Breast epithelium (tissue), 3 donors: ENCODE measurements at regions not wholly inside any gene's neighbourhood (a gene's known extent, or its start where the extent isn't known, plus 50 kb on each side); places are given as distances from the start of the nearest gene placed in this dataset.

Source experiments
- CTCF ChIP-seq, 3 donors: fragments of 450-650 bp; IDR thresholded peaks; one replicate each; pipeline ENCODE4 v1.5.1; 2016 to 2017; ENCODE audit warnings: antibody characterized with exemption in 3 of 3, mild to moderate bottlenecking in 3 of 3, moderate library complexity in 3 of 3
- POLR2A ChIP-seq: fragments of 450-650 bp; IDR thresholded peaks from one replicate; pipeline ENCODE4 v1.6.1; 2016; ENCODE audit warnings: antibody characterized with exemption, mild to moderate bottlenecking, moderate library complexity
- POLR2AphosphoS5 ChIP-seq, 3 donors: sonication (generic); formaldehyde crosslinking; IDR thresholded peaks; one replicate each; pipeline ENCODE4 v1.6.1; 2017; ENCODE audit warnings: antibody characterized with exemption in 3 of 3

- TF ChIP-seq CTCF (IDR thresholded peaks at IDR 0.05) (no peak), POLR2A (no peak), POLR2AphosphoS5 (IDR thresholded peaks at IDR 0.05) (no peak)
Measured at GRCh38 chr1:58338081-58338480, 208.4 kb downstream of the OMA1 start.
